Progenitor cell of endocrine pancreas (in vitro differentiated cells): ENCODE measurements at regions not wholly inside any gene's neighbourhood (a gene's known extent, or its start where the extent isn't known, plus 50 kb on each side); places are given as distances from the start of the nearest gene placed in this dataset.
"Not testable (repeated sequence)": the region's sequence is repeated elsewhere in the genome, so short reads cannot be mapped to it uniquely, and the experiment has no call there.

Experiments
- DNase-seq: peaks from one replicate; pipeline ENCODE4 v3.0.0; 2021; ENCODE audit warnings: low spot score; ENCODE audit not compliant: unreplicated experiment
- H3K27ac Mint-ChIP-seq: 2 replicates; pipeline ENCODE4 v1.8.0; 2021; ENCODE audit warnings: mild to moderate bottlenecking, moderate library complexity, mixed read lengths
- H3K27me3 Mint-ChIP-seq: 2 replicates; pipeline ENCODE4 v1.8.0; 2021; ENCODE audit warnings: mixed read lengths
- H3K36me3 Mint-ChIP-seq: 2 replicates; pipeline ENCODE4 v1.8.0; 2022; ENCODE audit warnings: mixed read lengths; ENCODE audit not compliant: insufficient read depth
- H3K4me1 Mint-ChIP-seq: 2 replicates; pipeline ENCODE4 v1.8.0; 2021; ENCODE audit warnings: low read depth, mixed read lengths
- H3K4me3 Mint-ChIP-seq: 2 replicates; pipeline ENCODE4 v1.8.0; 2021; ENCODE audit warnings: low read depth, mild to moderate bottlenecking, moderate library complexity, mixed read lengths
- H3K9me3 Mint-ChIP-seq: 2 replicates; pipeline ENCODE4 v1.8.0; 2021; ENCODE audit warnings: low read depth, mixed read lengths
- CTCF ChIP-seq: fragments of 200-600 bp; sonication (generic); IDR thresholded peaks from one replicate; pipeline ENCODE4 v1.5.0; 2021; ENCODE audit warnings: antibody characterized with exemption, mild to moderate bottlenecking; ENCODE audit not compliant: unreplicated experiment

- Mint-ChIP-seq H3K27me3 (no peaks in the 10 kb centered on the region), H3K36me3 (peaks cover 5% of the 10 kb centered on the region), H3K4me1 (no peaks in the 10 kb centered on the region), H3K27ac (no peak overlapping the region), H3K4me3 (no peak overlapping the region), H3K9me3 (peaks cover 9% of the 10 kb centered on the region)
- no peak for DNase-seq
- peak; percentile 7 for TF ChIP-seq CTCF
Observed at GRCh38 chr7:13725591-13725990, 263.9 kb downstream of the ETV1 start.

- Mint-ChIP-seq H3K27ac (no peak overlapping the region), H3K27me3 (no peaks in the 10 kb centered on the region), H3K9me3 (peaks cover 9% of the 10 kb centered on the region), H3K36me3 (peaks cover 5% of the 10 kb centered on the region), H3K4me1 (no peaks in the 10 kb centered on the region), H3K4me3 (no peak overlapping the region)
- TF ChIP-seq CTCF = no peak
- DNase-seq = no peak
Observed at GRCh38 chr7:13727279-13727678, 262.2 kb downstream of the ETV1 start.

- DNase-seq = no peak
- H3K27me3 Mint-ChIP-seq = no peaks in the 10 kb centered on the region
- H3K9me3 Mint-ChIP-seq = peaks cover 9% of the 10 kb centered on the region
- peaks cover 5% of the 10 kb centered on the region for H3K36me3 Mint-ChIP-seq
- no peak for TF ChIP-seq CTCF
- no peak overlapping the region for H3K27ac Mint-ChIP-seq
- no peaks in the 10 kb centered on the region for H3K4me1 Mint-ChIP-seq
- H3K4me3 Mint-ChIP-seq = no peak overlapping the region
Observed at GRCh38 chr7:13727751-13728150, 261.7 kb downstream of the ETV1 start.

GRCh38 chr7:13728430-13728829 lies 261.0 kb downstream of the ETV1 start:
- not testable (repeated sequence) for H3K9me3 Mint-ChIP-seq, H3K27ac Mint-ChIP-seq, H3K4me1 Mint-ChIP-seq, DNase-seq, H3K27me3 Mint-ChIP-seq, H3K36me3 Mint-ChIP-seq, H3K4me3 Mint-ChIP-seq

- no peak overlapping the region for H3K4me3 Mint-ChIP-seq
Observed at GRCh38 chr7:13731643-13732042, 257.8 kb downstream of the ETV1 start.

GRCh38 chr7:13737563-13737962 lies 251.9 kb downstream of the ETV1 start:
- no peak overlapping the region for H3K27ac Mint-ChIP-seq
- H3K9me3 Mint-ChIP-seq = no peaks in the 10 kb centered on the region
- no peak for TF ChIP-seq CTCF
- no peaks in the 10 kb centered on the region for H3K27me3 Mint-ChIP-seq
- no peaks in the 10 kb centered on the region for H3K36me3 Mint-ChIP-seq
- H3K4me3 Mint-ChIP-seq = no peak overlapping the region
- peaks cover 6% of the 10 kb centered on the region for H3K4me1 Mint-ChIP-seq
- DNase-seq = no peak

More at GRCh38 chr7:13731643-13732042, 257.8 kb downstream of the ETV1 start:
- Mint-ChIP-seq H3K4me1 (no peaks in the 10 kb centered on the region), H3K27me3 (no peaks in the 10 kb centered on the region), H3K27ac (no peak overlapping the region), H3K9me3 (peaks cover 9% of the 10 kb centered on the region), H3K36me3 (peaks cover 5% of the 10 kb centered on the region)
- no peak for TF ChIP-seq CTCF
- DNase-seq = no peak
